Common myeloid progenitor, CD34-positive (primary cell): ENCODE measurements at regions not wholly inside any gene's neighbourhood (a gene's known extent, or its start where the extent isn't known, plus 50 kb on each side); places are given as distances from the start of the nearest gene placed in this dataset.

Experiments
- CTCF ChIA-PET: fragments of 350-600 bp; sonication (Branson Sonifier 250); formaldehyde crosslinking; loops from one replicate; lab custom pipeline; 2021; ENCODE audit warnings: antibody characterized with exemption; lab: Charles Lee
- POLR2A ChIA-PET: fragments of 350-600 bp; sonication (Branson Sonifier 250); formaldehyde crosslinking; loops from one replicate; lab custom pipeline; 2021; ENCODE audit warnings: antibody characterized with exemption; lab: Charles Lee
- DNase-seq, 3 donors: peaks; one replicate each; pipeline versions ENCODE4 v3.0.0 to v3.0.0-alpha.2; 2013
- H3K27ac ChIP-seq, 2 experiments: 1 replicate in 1 of 2; 2 replicates in 1 of 2; pipeline ENCODE4 v1.7.0; 2013; ENCODE audit warnings: inconsistent platforms in 2 of 2, low read length in 2 of 2, mild to moderate bottlenecking in 2 of 2, low read depth in 1 of 2, moderate library complexity in 1 of 2; ENCODE audit not compliant: severe bottlenecking in 2 of 2, insufficient read depth in 1 of 2, poor library complexity in 1 of 2
- H3K27me3 ChIP-seq, 5 experiments: replicated peaks in 2 of 5; 1 replicate in 3 of 5; 2 replicates in 2 of 5; pipeline versions ENCODE4 v1.6.1 to v1.7.0; 2013; ENCODE audit warnings: low read length in 4 of 5, mild to moderate bottlenecking in 2 of 5, moderate library complexity in 2 of 5, inconsistent platforms in 1 of 5; ENCODE audit not compliant: insufficient read depth in 5 of 5, control insufficient read depth in 4 of 5
- H3K36me3 ChIP-seq, 4 experiments: 1 replicate in 2 of 4; 2 replicates in 2 of 4; pipeline versions ENCODE4 v1.6.1 to v1.7.0; 2013; ENCODE audit warnings: low read length in 3 of 4, control low read depth in 1 of 4, mild to moderate bottlenecking in 1 of 4; ENCODE audit not compliant: control insufficient read depth in 4 of 4, insufficient read depth in 4 of 4
- H3K4me1 ChIP-seq, 4 experiments: 1 replicate in 3 of 4; 2 replicates in 1 of 4; pipeline versions ENCODE4 v1.6.1 to v1.7.1; 2013; ENCODE audit warnings: low read length in 3 of 4, mild to moderate bottlenecking in 3 of 4, control low read depth in 1 of 4, inconsistent platforms in 1 of 4, moderate library complexity in 1 of 4; ENCODE audit not compliant: control insufficient read depth in 4 of 4, insufficient read depth in 4 of 4; ENCODE audit errors: control extremely low read depth in 1 of 4
- H3K4me3 ChIP-seq, 7 experiments: 1 replicate in 4 of 7; 2 replicates in 3 of 7; pipeline versions ENCODE4 v1.5.1 to v1.7.0; 2013; ENCODE audit warnings: mild to moderate bottlenecking in 7 of 7, low read length in 6 of 7, moderate library complexity in 6 of 7, inconsistent platforms in 2 of 7, low read depth in 2 of 7, control low read depth in 1 of 7; ENCODE audit not compliant: insufficient read depth in 4 of 7, control insufficient read depth in 1 of 7; ENCODE audit errors: extremely low read depth in 1 of 7
- H3K9me3 ChIP-seq, 5 experiments: 1 replicate in 4 of 5; 2 replicates in 1 of 5; pipeline versions ENCODE4 v1.6.1 to v1.7.1; 2013; ENCODE audit warnings: low read length in 4 of 5, mild to moderate bottlenecking in 2 of 5, inconsistent platforms in 1 of 5, low read depth in 1 of 5, moderate library complexity in 1 of 5; ENCODE audit not compliant: control insufficient read depth in 4 of 5, insufficient read depth in 2 of 5; ENCODE audit errors: control extremely low read depth in 1 of 5
- WGBS: methylation state at CpG from one replicate; pipeline ENCODE4 v1.1.5; 2013; ENCODE audit not compliant: insufficient coverage; 5-methylcytosine and 5-hydroxymethylcytosine counted together

- no CpG with 5 or more reads among the region's 1 CpG for WGBS
- ChIA-PET POLR2A (no interaction called here), CTCF (no interaction called here)
- H3K4me3 ChIP-seq, result no peak overlapping the region
- H3K9me3 ChIP-seq, result peaks cover 0 to 3% (median 0%) of the 10 kb centered on the region in 5 experiments
- H3K27ac ChIP-seq, result no peak overlapping the region
- DNase-seq, result no peak
- H3K27me3 ChIP-seq, result no peaks in the 10 kb centered on the region
- no peaks in the 10 kb centered on the region for H3K4me1 ChIP-seq
- H3K36me3 ChIP-seq, result no peaks in the 10 kb centered on the region
Measured at GRCh38 chrX:11949291-11949690, 189.0 kb upstream of the FRMPD4 start.

- Histone ChIP-seq H3K27ac (no peak overlapping the region), H3K4me3 (no peak overlapping the region), H3K4me1 (no peaks in the 10 kb centered on the region), H3K27me3 (no peaks in the 10 kb centered on the region), H3K9me3 (peaks cover 0 to 3% (median 0%) of the 10 kb centered on the region in 5 experiments), H3K36me3 (no peaks in the 10 kb centered on the region)
- no peak for DNase-seq
- ChIA-PET CTCF (no interaction called here), POLR2A (no interaction called here)
- WGBS, result 89% methylated on average over 3 of the region's 4 CpGs
Measured at GRCh38 chrX:11952176-11952720, 186.0 kb upstream of the FRMPD4 start.

- no peaks in the 10 kb centered on the region for H3K4me1 ChIP-seq
- H3K36me3 ChIP-seq, result no peaks in the 10 kb centered on the region
- H3K9me3 ChIP-seq, result no peaks in the 10 kb centered on the region
- ChIA-PET POLR2A (no interaction called here), CTCF (no interaction called here)
- no peak for DNase-seq
- no peaks in the 10 kb centered on the region for H3K27me3 ChIP-seq
- no peak overlapping the region for H3K27ac ChIP-seq
- 72% methylated on average over 2 of the region's 2 CpGs for WGBS
- no peak overlapping the region for H3K4me3 ChIP-seq
Measured at GRCh38 chrX:11953615-11954014, 184.7 kb upstream of the FRMPD4 start.

GRCh38 chrX:11954176-11954575, 184.1 kb upstream of the FRMPD4 start:
- POLR2A ChIA-PET, result no interaction called here
- 100% methylated on average over 3 of the region's 3 CpGs for WGBS
- CTCF ChIA-PET, result no interaction called here
- Histone ChIP-seq H3K27ac (no peak overlapping the region), H3K4me1 (no peaks in the 10 kb centered on the region), H3K9me3 (peaks cover 0 to 2% (median 0%) of the 10 kb centered on the region in 5 experiments), H3K4me3 (no peak overlapping the region), H3K27me3 (peaks cover 0 to under 1% (median 0%) of the 10 kb centered on the region in 5 experiments), H3K36me3 (no peaks in the 10 kb centered on the region)
- no peak for DNase-seq

- no peaks in the 10 kb centered on the region for H3K36me3 ChIP-seq
- WGBS, result 75% methylated on average over 1 of the region's 4 CpGs
- no peak for DNase-seq
- no peaks in the 10 kb centered on the region for H3K4me1 ChIP-seq
- H3K9me3 ChIP-seq, result peaks cover 0 to 2% (median 0%) of the 10 kb centered on the region in 5 experiments
- H3K27ac ChIP-seq, result no peak overlapping the region
- CTCF ChIA-PET, result no interaction called here
- peaks cover 0 to 4% (median 0%) of the 10 kb centered on the region in 5 experiments for H3K27me3 ChIP-seq
- POLR2A ChIA-PET, result no interaction called here
- no peak overlapping the region for H3K4me3 ChIP-seq
Measured at GRCh38 chrX:11960031-11960430, 178.2 kb upstream of the FRMPD4 start.

- WGBS, result no CpG with 5 or more reads among the region's 1 CpG
- CTCF ChIA-PET, result interaction anchor here (0.8 kb wide), 1 partner anchor 286 kb away, joined by 3 read pairs; no protein-coding TSS in a partner anchor
Measured at GRCh38 chrX:11965436-11965835, 172.8 kb upstream of the FRMPD4 start.

GRCh38 chrX:11967986-11968869, 170.0 kb upstream of the FRMPD4 start:
- DNase-seq, result no peak
- Histone ChIP-seq H3K4me1 (no peaks in the 10 kb centered on the region), H3K27me3 (no peaks in the 10 kb centered on the region), H3K27ac (no peak overlapping the region), H3K4me3 (no peak overlapping the region), H3K36me3 (no peaks in the 10 kb centered on the region), H3K9me3 (no peaks in the 10 kb centered on the region)
- ChIA-PET POLR2A (no interaction called here), CTCF (no interaction called here)
- WGBS, result 52% methylated on average over 5 of the region's 6 CpGs

More at GRCh38 chrX:11965436-11965835, 172.8 kb upstream of the FRMPD4 start:
- POLR2A ChIA-PET, result no interaction called here
- Histone ChIP-seq H3K27me3 (no peaks in the 10 kb centered on the region), H3K27ac (no peak overlapping the region), H3K4me3 (no peak overlapping the region), H3K9me3 (no peaks in the 10 kb centered on the region), H3K4me1 (no peaks in the 10 kb centered on the region), H3K36me3 (no peaks in the 10 kb centered on the region)
- no peak for DNase-seq
